Hindlimb muscle (tissue), 1 donor: ENCODE measurements at regions not wholly inside any gene's neighbourhood (a gene's known extent, or its start where the extent isn't known, plus 50 kb on each side); places are given as distances from the start of the nearest gene placed in this dataset.
"Not testable (repeated sequence)": the region's sequence is repeated elsewhere in the genome, so short reads cannot be mapped to it uniquely, and the experiment has no call there.

Experiments
- DNase-seq: peaks from one replicate; pipeline ENCODE4 v3.0.0-alpha.2; 2013

DNA sequence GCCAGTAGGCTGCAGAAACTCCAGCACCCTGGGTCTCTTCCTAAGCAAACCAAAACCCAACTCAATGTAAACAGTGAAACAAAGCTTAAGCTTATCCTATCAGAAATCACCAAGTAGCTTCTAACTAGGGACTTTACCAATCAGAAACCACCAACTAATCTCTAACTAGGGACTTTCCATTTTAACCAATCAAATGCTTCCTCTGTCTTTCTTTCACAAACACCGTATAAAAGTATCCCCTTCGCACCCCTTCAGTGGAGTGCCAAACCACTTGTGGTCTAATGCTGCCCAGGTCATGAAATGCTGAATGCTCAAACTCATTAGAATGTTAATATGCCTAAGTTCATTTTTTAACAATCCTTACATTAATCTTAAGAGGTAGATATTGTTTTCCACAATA is 250.5 kb upstream of the DUSP10 start:
- no peak for DNase-seq

DNA sequence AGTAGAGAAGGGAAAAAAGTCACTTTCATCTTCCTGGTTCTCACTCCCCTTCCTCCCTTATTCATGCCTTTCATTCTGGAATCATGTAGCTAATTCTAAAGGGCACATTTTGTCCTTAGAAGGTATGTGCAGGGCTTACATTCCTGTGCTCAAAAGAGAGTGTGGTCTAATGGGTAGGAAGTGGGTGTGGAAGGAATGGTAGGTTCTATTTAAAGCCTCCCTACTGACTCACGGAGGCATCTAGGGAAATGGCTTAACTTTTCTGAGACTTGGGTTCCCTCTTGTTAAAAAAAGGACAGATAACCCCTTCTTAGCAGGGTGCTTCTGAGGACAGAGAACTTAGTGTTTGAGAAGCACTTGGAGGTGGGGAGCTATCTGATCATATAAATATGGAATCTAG is 249.3 kb upstream of the DUSP10 start:
- DNase-seq, result no peak

DNA sequence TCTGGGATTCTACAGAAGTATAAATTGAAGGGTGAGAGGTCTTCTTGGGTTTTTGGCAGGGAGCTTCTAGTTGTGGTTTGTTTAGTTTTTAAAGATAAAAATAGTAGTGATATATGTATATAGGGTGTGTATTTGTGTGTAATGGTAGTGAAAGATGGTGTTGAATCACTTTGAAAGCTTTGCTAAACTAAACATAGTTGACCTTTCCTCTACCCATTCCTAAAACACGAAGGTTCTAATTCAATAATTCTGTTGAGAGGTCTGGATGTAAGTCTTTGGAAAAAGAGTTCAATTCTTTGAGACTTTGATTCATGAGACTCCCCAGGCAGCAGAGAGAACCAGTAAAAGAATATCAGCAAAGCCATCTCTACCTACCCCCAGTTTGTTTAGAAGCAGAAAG is 247.9 kb upstream of the DUSP10 start:
- no peak for DNase-seq

DNA sequence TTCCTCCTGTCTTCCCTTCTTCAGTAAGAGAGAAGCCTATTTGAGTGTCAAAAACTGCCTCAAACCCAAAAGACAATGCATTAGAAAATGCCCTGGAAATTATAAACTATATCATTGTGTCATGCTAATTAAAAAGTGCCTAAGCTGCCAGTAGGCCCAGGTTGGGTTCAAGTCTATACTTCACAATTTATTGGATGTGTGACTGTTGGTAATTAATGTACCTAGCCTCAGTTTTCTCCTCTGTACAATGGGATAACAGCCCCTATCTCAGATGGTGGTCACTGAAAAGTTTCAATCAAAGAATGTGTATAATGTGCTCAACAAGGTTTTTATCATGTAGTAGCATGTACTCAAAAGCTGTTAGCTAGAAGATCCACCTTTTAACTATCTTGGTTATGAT is 246.9 kb upstream of the DUSP10 start:
- DNase-seq, result no peak

DNA sequence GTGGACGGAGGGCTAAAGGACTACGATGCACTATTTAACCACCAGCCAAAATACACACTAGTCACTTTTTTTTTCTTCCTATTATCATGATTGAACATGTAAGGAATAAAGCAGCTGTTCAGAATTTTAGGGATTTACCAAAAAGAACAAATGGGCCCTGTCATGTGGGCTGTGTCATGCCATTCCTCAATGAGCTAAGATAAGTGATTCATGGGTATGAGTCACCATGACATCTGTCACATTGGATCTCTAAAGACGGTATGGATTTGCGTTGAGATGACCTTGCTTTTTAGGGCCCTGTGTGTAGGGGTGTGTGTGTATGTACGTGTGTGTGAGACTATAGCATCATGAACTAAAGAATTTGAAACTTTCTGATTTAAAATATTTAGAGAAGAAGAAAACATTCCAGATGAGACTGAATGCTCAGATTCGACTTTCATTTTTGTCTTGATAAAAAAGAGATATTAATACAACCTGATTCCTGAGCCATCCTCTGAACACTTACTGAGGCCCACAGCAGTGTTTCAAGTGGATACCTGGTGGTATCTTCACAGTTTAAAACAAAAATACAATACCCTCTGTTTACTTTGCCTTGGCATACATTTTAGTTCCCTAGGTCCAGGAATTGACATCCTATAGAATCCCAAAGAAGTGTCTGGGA is 246.1 kb upstream of the DUSP10 start:
- peak; percentile 6 for DNase-seq

DNA sequence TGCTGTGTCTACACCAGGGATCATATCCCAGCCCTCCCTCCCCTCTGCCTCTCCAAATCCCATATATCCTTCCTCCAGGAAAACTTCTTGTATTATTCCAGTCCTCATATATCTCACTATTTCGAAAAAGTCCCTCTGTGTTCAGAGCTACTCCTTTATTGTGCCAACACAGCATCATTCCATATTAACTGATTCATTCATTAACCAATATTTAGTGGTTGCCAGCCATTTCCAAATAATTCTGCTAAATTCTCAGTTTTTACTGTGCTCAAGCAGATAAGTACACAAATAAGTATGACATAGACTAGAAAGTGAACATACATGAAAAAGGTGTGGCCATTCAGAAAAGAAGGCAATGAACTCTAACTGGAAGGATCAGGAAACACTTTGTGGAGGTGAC is 241.6 kb upstream of the DUSP10 start:
- no peak for DNase-seq

DNA sequence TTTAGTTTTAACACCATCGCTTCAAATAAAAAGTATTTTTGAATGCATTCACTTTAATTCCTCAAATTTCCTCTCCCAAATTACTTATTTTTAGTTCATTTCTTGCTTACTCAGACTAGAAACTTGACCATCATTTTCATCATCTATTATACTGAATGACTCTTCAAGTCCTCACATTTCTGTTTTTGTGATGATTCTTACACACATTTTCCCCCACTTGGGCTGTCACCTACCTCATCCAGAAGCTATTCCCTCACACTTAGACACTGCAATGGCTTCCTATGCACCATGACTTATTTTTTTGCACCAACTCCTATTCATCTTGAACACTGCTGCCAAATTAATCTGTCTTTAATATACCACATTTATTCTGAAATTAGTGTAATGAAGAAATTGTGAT is 239.6 kb upstream of the DUSP10 start:
- no peak for DNase-seq

DNA sequence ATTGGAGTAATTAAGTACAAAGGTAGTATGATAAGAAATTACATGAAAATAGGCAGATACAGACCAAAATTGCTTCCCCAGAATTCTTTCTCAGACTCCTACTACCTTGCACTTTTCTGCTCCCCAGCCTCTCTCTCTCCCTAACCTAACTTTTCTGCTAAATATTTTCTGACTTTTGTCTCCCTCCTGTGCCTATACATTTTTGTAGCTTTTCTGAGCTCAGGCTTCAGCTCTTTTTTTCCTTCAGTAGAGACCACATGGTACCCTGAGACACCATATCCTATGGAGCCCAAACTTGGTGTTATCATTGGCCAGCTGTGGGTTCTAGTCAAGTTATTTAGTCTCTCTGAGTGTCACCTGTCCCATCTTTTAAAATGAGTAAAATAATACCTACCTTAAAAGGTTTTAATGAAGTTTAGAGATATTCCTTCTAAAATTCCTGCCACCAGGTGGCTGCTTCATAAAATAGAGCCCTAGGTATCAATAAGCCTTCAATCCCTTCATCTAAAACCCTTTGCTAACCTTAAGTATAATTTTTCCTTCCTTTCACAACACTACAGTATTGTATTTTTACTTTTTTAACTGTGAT is 237.6 kb upstream of the DUSP10 start:
- DNase-seq, result no peak

DNA sequence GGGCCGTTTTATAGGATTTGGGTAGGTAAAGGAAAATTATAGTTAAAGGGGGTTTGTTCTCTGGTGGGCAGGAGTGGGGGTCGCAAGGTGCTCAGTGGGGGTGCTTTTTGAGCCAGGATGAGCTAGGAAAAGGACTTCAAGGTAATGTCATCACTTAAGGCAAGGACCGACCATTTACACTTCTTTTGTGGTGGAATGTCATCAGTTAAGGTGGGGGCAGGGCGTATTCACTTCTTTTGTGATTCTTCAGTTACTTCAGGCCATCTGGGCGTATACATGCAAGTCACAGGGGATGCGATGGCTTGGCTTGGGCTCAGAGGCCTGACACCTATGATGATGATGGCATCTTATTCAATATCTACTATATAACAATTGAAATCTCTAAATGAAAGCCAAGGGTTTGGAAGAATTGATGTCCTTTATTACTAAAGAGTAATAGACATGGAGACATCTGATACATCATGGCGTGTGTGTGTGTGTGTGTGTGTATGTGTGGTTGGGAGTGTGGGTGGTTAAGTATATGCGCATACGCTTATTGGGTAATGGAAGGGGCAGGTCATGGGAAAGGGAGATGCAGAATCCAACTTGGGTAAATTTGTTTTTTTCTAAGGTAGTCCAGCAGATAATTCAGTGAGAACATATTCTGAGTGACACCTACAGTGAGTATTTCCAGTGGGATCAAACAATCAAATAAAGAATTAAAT is 236.9 kb upstream of the DUSP10 start:
- DNase-seq, result not testable (repeated sequence)

DNA sequence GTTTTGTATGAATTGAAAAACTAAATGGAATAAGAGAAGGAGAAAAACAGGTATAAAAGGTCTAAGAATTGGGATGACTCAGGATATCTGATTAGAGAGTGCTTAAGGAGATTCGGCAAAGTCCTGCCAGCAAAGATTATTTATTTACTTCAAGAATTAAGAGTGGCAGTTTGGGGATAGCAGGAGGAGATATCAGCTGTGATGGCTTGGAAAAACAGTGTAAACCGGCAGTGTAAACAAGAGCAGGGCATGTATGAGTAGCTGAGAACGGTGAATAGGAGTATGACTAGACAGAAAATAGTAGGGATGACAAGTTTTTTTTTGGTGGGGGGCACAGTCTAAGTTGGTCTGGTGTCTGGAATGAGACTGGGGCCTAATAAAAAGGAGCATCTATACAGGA is 231.9 kb upstream of the DUSP10 start:
- DNase-seq, result not testable (repeated sequence)

DNA sequence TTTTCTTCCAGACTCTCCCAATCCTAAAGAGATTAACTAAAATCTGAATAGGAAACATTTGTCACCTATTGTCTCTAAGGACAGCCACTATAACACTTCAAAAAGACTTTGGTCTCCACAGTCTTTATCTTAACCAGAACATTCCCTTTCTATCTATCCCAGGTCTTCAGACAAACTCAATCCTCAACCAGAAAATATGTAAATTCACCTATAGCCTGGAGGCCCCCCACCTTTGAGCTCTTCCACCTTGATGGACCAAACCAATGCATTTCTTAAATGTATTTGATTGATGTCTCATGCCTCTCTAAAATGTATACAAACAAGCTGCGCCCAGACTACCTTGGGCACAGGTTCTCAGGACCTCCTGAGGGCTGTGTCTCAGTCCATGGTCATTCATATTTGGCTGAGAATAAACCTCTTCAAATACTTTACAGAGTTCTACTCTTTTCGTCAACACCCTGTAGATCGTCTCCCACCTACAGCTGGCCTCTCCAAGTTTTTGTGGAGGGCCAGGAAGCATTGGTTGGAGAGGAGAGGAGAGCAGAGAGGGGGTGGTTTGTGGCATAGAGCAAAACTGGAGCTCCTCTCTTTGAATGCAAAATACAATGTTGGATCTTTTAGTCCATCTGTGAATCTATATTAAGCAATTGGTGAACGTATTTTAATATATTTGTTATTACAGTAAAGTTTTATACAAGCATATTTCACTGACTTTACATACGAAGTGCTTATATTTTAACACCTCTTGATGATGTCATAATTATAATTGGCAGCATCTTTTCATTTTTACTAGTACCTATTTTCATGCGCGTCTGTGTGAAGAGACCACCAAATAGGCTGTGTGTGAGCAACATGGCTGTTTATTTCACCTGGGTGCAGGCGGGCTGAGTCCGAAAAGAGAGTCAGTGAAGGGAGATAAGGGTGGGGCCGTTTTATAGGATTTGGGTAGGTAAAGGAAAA is 230.7 kb upstream of the DUSP10 start:
- no peak for DNase-seq

DNA sequence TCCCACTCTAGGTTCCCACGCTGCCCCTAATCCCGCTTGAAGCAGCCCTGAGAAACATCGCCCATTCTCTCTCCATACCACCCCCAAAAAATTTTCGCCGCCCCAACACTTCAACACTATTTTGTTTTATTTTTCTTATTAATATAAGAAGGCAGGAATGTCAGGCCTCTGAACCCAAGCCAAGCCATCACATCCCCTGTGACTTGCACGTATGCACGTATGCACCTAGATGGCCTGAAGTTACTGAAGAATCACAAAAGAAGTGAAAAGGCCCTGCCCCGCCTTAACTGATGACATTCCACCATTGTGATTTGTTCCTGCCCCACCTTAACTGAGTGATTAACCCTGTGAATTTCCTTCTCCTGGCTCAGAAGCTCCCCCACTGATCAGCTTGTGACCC is 229.1 kb upstream of the DUSP10 start:
- not testable (repeated sequence) for DNase-seq

DNA sequence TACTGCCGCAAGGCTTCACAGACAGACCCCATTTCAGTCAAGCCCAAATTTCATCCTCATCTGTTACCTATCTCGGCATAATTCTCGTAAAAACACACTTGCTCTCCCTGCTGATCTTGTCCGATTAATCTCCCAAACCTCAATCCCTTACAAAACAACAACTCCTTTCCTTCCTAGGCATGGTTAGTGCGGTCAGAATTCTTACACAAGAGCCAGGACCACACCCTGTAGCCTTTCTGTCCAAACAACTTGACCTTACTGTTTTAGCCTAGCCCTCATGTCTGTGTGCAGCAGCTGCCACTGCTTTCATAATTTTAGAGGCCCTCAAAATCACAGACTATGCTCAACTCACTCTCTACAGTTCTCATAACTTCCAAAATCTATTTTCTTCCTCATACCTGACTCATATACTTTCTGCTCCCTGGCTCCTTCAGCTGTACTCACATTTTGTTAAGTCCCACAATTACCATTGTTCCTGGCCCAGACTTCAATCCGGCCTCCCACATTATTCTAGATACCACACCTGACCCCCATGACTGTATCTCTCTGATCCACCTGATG is 227.5 kb upstream of the DUSP10 start:
- DNase-seq, result not testable (repeated sequence)

DNA sequence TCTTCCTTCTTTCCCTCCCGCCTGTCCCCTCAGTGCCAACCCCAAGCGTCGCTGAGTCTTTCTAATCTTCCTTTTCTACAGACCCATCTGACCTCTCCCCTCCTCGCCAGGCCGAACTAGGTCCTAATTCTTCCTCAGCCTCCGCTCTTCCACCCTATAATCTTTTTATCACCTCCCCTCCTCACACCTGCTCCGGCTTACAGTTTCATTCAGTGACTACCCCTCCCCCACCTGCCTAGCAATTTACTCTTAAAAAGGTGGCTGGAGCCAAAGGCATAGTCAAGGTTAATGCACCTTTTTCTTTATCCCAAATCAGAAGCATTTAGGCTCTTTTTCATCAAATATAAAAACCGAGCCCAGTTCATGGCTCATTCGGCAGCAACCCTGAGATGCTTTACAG is 225.6 kb upstream of the DUSP10 start:
- not testable (repeated sequence) for DNase-seq

DNA sequence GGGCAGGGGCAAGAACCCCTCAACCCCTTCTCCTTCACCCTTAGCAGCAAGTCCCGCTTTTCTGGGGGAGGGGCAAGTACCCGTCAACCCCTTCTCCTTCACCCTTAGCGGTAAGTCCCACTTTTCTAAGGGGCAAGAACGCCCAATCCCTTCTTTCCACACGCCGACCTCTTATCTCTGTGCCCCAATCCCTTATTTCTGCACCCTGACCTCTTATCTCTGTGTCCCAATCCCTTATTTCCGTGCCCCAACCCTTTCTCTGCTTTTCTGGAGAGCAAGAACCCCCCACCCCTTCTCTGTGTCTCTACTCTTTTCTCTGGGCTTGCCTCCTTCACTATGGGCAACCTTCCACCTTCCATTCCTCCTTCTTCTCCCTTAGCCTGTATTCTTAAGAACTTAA is 225.0 kb upstream of the DUSP10 start:
- DNase-seq, result not testable (repeated sequence)

DNA sequence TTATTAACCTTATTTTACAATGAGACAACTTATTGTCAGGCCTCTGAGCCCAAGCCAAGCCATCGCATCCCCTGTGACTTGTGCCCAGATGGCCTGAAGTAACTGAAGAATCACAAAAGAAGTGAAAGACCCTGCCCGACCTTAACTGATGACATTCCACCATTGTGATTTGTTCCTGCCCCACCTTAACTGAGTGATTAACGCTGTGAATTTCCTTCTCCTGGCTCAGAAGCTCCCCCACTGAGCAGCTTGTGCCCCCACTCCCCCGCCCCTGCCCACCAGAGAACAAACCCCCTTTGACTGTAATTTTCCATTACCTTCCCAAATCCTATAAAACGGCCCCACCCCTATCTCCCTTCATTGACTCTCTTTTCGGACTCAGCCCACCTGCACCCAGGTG is 224.0 kb upstream of the DUSP10 start:
- not testable (repeated sequence) for DNase-seq

DNA sequence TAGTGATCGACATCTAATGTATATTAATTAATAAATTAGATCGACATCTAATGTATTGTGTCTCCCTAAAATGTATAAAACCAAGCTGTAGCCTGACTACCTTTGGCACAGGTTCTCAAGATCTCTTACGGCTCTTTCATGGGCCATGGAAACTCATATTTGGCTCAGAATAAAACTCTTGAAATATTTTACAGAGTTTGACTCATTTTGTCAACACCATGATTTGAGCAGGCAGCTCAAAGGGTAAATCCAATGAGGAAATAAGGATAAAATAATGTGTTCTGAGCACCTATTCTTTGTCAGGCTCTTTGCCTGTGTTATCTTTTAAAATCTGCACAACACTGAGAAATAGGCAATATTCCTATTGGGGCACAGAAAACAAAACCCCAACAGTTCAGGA is 223.4 kb upstream of the DUSP10 start:
- no peak for DNase-seq

DNA sequence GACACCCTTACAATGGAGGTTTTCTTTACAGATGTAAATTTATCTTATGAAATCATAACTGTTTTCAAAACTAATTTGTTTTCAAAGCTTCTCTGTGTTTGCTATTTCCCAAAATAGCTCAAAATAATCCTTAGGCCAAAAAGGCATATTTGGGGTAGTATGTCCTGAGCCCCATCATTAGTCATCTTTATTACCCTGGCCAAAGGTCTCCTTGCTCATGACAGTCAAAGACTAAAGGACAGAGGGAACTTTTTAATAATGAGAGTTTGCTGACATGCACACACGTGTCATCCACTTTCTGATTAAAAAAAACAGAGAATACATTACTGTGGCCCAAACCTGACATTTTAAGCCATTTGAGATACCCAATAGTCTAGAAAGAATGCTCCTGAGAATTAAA is 221.9 kb upstream of the DUSP10 start:
- no peak for DNase-seq

DNA sequence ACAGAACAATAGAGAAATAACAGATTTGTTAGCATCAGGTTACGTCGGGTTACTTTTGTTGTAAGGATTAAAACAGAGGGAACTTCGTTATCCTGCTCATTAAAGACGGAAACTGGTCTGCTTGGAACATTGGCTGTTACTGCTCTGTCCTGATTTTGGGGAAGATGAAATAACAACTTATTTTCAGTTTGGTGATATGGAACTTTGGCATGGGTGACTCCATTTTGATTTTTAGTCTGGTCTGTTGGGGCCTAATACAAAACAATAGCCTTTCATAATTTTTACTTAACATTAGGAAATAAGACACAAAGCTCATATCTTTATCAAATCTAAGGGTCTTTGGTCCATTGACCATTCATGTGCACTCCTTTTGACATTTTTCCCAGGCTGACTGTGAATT is 220.5 kb upstream of the DUSP10 start:
- DNase-seq, result no peak

DNA sequence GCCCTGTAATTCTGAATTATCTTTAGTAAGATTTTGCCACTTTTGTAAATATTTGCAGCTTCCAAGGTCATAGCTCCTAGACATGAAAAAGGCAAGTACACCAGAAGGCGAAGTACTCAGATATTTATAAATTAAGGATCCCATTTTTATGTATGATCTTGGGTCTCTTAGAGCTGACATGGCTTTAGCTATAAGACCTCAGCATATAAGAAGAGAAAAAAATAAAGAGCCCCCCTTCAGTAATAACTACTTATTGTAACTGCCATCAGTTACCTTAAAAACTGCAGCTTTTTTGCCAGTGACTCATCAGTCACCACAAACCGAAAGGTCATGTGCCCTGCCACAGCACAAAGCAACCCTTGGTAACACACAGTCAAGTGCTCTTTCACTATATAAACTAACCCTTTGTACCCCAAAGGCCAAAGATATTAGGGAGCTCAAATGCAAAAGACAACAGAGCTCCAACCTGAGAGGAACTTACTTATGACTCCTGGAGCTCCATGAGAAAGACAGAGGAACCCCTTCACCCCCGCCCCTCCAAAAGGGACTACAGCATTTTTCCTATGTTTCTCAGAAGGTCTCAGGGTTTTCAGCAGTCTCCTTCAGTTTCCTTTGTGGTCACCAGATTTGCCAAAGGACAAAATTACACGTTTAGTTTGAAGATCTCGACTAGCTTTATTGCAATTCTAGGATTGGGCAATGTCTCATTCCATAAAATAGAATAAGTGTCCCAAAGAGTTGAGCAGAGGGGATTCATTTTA is 219.8 kb upstream of the DUSP10 start:
- DNase-seq, result no peak

DNA sequence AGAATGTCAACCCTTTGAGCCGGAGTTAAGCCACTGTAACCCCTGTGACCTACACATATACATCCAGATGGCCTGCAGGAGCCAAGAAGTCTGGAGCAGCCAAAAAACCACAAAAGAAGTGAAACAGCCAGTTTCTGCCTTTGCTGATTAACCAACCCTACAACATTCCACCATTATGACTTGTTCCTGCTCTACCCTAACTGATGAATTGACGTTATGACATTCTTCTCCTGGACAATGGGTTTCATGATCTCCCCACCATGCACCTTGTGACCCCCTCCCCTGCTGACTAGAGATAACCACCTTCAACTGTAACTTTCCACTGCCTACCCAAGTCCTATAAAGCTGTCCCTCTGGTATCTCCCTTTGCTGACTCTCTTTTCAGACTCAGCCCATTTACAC is 216.3 kb upstream of the DUSP10 start:
- DNase-seq, result not testable (repeated sequence)

DNA sequence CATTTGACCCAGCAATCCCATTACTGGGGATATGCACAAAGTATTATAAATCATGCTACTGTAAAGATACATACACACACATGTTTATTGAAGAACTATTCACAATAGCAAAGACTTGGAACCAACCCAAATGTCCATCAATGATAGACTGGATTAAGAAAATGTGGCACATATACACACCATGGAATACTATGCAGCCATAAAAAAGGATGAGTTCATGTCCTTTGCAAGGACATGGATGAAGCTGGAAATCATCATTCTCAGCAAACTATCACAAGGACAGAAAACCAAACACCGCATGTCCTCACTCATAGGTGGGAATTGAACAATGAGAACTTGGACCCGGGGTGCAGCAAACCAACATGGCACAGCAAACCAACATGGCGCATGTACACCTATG is 215.5 kb upstream of the DUSP10 start:
- not testable (repeated sequence) for DNase-seq
